ENCODE measurements at regions not wholly inside any gene's neighbourhood (a gene's known extent, or its start where the extent isn't known, plus 50 kb on each side); places are given as distances from the start of the nearest gene placed in this dataset.

DNA sequence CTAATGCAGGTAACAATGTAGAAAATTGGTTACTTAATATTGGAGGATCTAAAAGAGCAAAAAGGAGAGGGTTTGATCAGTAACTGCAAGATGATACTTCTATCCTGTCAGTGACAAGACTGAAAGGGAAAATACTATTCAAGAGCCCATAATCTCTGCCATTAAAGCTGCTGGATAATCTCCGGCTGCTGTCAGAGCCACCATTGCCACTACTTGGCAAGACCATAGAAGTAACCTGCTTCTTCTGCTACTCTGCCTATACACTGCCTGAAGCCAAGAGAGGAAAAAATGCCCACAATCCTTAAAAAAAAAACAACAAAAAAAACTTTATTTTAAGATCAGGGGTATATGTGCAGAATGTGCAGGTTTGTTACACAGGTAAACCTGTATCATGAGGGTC lies 386.5 kb upstream of the ID4 start:
- TF ChIP-seq SP1 (CRISPR knock-in tag; IDR thresholded peaks at IDR 0.05), result no peak
- TF ChIP-seq, protein P1, sequence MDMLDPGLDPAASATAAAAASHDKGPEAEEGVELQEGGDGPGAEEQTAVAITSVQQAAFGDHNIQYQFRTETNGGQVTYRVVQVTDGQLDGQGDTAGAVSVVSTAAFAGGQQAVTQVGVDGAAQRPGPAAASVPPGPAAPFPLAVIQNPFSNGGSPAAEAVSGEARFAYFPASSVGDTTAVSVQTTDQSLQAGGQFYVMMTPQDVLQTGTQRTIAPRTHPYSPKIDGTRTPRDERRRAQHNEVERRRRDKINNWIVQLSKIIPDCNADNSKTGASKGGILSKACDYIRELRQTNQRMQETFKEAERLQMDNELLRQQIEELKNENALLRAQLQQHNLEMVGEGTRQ (CRISPR knock-in tag; IDR thresholded peaks at IDR 0.05), result no peak
- TF ChIP-seq, protein P2, sequence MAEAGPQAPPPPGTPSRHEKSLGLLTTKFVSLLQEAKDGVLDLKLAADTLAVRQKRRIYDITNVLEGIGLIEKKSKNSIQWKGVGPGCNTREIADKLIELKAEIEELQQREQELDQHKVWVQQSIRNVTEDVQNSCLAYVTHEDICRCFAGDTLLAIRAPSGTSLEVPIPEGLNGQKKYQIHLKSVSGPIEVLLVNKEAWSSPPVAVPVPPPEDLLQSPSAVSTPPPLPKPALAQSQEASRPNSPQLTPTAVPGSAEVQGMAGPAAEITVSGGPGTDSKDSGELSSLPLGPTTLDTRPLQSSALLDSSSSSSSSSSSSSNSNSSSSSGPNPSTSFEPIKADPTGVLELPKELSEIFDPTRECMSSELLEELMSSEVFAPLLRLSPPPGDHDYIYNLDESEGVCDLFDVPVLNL (CRISPR knock-in tag; IDR thresholded peaks at IDR 0.05; ENCODE audit: low read depth), result no peak
- TF ChIP-seq EZH2 (IDR thresholded peaks at IDR 0.05; ENCODE audit: borderline replicate concordance, low read depth, low read length), result no peak
- TF ChIP-seq, protein P3, sequence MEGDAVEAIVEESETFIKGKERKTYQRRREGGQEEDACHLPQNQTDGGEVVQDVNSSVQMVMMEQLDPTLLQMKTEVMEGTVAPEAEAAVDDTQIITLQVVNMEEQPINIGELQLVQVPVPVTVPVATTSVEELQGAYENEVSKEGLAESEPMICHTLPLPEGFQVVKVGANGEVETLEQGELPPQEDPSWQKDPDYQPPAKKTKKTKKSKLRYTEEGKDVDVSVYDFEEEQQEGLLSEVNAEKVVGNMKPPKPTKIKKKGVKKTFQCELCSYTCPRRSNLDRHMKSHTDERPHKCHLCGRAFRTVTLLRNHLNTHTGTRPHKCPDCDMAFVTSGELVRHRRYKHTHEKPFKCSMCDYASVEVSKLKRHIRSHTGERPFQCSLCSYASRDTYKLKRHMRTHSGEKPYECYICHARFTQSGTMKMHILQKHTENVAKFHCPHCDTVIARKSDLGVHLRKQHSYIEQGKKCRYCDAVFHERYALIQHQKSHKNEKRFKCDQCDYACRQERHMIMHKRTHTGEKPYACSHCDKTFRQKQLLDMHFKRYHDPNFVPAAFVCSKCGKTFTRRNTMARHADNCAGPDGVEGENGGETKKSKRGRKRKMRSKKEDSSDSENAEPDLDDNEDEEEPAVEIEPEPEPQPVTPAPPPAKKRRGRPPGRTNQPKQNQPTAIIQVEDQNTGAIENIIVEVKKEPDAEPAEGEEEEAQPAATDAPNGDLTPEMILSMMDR (IDR thresholded peaks at IDR 0.05 in 2 of 3, conservative IDR thresholded peaks at IDR 0.05 in 1 of 3; ENCODE audit: insufficient read depth in 2 of 3, low read depth in 1 of 3, low read length in 3 of 3), result no peak
- no peak for TF ChIP-seq GABPB2 (CRISPR knock-in tag; conservative IDR thresholded peaks at IDR 0.05)
- TF ChIP-seq POLR2AphosphoS5 (IDR thresholded peaks at IDR 0.05; ENCODE audit: control insufficient read depth, insufficient read depth, low read depth, low read length), result no peak
- TF ChIP-seq, protein P4, sequence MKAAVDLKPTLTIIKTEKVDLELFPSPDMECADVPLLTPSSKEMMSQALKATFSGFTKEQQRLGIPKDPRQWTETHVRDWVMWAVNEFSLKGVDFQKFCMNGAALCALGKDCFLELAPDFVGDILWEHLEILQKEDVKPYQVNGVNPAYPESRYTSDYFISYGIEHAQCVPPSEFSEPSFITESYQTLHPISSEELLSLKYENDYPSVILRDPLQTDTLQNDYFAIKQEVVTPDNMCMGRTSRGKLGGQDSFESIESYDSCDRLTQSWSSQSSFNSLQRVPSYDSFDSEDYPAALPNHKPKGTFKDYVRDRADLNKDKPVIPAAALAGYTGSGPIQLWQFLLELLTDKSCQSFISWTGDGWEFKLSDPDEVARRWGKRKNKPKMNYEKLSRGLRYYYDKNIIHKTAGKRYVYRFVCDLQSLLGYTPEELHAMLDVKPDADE (conservative IDR thresholded peaks at IDR 0.05; ENCODE audit: control insufficient read depth, low read depth, low read length), result no peak
- TF ChIP-seq EGR1 (conservative IDR thresholded peaks at IDR 0.05), result no peak
- TF ChIP-seq, protein P5, sequence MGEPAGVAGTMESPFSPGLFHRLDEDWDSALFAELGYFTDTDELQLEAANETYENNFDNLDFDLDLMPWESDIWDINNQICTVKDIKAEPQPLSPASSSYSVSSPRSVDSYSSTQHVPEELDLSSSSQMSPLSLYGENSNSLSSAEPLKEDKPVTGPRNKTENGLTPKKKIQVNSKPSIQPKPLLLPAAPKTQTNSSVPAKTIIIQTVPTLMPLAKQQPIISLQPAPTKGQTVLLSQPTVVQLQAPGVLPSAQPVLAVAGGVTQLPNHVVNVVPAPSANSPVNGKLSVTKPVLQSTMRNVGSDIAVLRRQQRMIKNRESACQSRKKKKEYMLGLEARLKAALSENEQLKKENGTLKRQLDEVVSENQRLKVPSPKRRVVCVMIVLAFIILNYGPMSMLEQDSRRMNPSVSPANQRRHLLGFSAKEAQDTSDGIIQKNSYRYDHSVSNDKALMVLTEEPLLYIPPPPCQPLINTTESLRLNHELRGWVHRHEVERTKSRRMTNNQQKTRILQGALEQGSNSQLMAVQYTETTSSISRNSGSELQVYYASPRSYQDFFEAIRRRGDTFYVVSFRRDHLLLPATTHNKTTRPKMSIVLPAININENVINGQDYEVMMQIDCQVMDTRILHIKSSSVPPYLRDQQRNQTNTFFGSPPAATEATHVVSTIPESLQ (CRISPR knock-in tag; IDR thresholded peaks at IDR 0.05), result no peak
- TF ChIP-seq NR2C2 (CRISPR knock-in tag; IDR thresholded peaks at IDR 0.05), result no peak
- TF ChIP-seq NR2C2 (tag; IDR thresholded peaks at IDR 0.05), result no peak
- no peak for TF ChIP-seq SP2 (IDR thresholded peaks at IDR 0.05; ENCODE audit: extremely low read depth, low read depth, low read length, poor library complexity, severe bottlenecking)
- TF ChIP-seq NFIC (IDR thresholded peaks at IDR 0.05), result no peak
- TF ChIP-seq CEBPB (tag; IDR thresholded peaks at IDR 0.05), result no peak
